ENCODE measurements at regions not wholly inside any gene's neighbourhood (a gene's known extent, or its start where the extent isn't known, plus 50 kb on each side); places are given as distances from the start of the nearest gene placed in this dataset.
A peak's percentile ranks its signal among the peaks of the same experiment; 100 is the strongest.
"Not testable (repeated sequence)": the region's sequence is repeated elsewhere in the genome, so short reads cannot be mapped to it uniquely, and the experiment has no call there.

GRCh38 chr10:120208488-120208887 is 248.5 kb upstream of the PLPP4 start:
- H3K4me3 ChIP-seq (ENCODE audit: low read depth, low read length) = no peak overlapping the region
- no peak for TF ChIP-seq CTCF (IDR thresholded peaks at IDR 0.05; ENCODE audit: control insufficient read depth, extremely low read depth, insufficient read depth)
- DNase-seq (ENCODE audit: low read depth) = no peak

- TF ChIP-seq CTCF (IDR thresholded peaks at IDR 0.05; ENCODE audit: control insufficient read depth, extremely low read depth, insufficient read depth) = no peak
- no peak overlapping the region for H3K4me3 ChIP-seq (ENCODE audit: low read depth, low read length)
- no peak for DNase-seq (ENCODE audit: low read depth)
Measured at GRCh38 chr10:120209124-120209762, 247.8 kb upstream of the PLPP4 start.

- no peak for DNase-seq (ENCODE audit: low read depth)
- no peak for TF ChIP-seq CTCF (IDR thresholded peaks at IDR 0.05; ENCODE audit: control insufficient read depth, extremely low read depth, insufficient read depth)
- no peak overlapping the region for H3K4me3 ChIP-seq (ENCODE audit: low read depth, low read length)
Measured at GRCh38 chr10:120212275-120212674, 244.8 kb upstream of the PLPP4 start.

- H3K4me3 ChIP-seq (ENCODE audit: low read depth, low read length); DNase-seq (ENCODE audit: low read depth): not testable (repeated sequence)
Measured at GRCh38 chr10:120213283-120213682, 243.7 kb upstream of the PLPP4 start.

- DNase-seq (ENCODE audit: low read depth) = no peak
- no peak for TF ChIP-seq CTCF (IDR thresholded peaks at IDR 0.05; ENCODE audit: control insufficient read depth, extremely low read depth, insufficient read depth)
- no peak overlapping the region for H3K4me3 ChIP-seq (ENCODE audit: low read depth, low read length)
Measured at GRCh38 chr10:120217736-120218135, 239.3 kb upstream of the PLPP4 start.

GRCh38 chr10:120221873-120222485 is 235.0 kb upstream of the PLPP4 start:
- peak; percentile 77 for DNase-seq (ENCODE audit: low read depth)
- peak; percentile 90 for TF ChIP-seq CTCF (IDR thresholded peaks at IDR 0.05; ENCODE audit: control insufficient read depth, extremely low read depth, insufficient read depth)

GRCh38 chr10:120229641-120230040 is 227.4 kb upstream of the PLPP4 start:
- no peak for DNase-seq (ENCODE audit: low read depth)
- TF ChIP-seq CTCF (IDR thresholded peaks at IDR 0.05; ENCODE audit: control insufficient read depth, extremely low read depth, insufficient read depth) = no peak
- H3K4me3 ChIP-seq (ENCODE audit: low read depth, low read length) = no peak overlapping the region

More at GRCh38 chr10:120221873-120222485, 235.0 kb upstream of the PLPP4 start:
- no peak overlapping the region for H3K4me3 ChIP-seq (ENCODE audit: low read depth, low read length)

GRCh38 chr10:120239695-120240094 is 217.3 kb upstream of the PLPP4 start:
- not testable (repeated sequence) for DNase-seq (ENCODE audit: low read depth); H3K4me3 ChIP-seq (ENCODE audit: low read depth, low read length)
